HG03103 (cell line): ENCODE measurements at regions not wholly inside any gene's neighbourhood (a gene's known extent, or its start where the extent isn't known, plus 50 kb on each side); places are given as distances from the start of the nearest gene placed in this dataset.

ENCODE experiments used
- ATAC-seq: cut with Tn5 transposase; IDR thresholded peaks from one replicate; pipeline ENCODE4 v1.9.1; 2021; ENCODE audit warnings: low read depth; ENCODE audit not compliant: unreplicated experiment

GRCh38 chr7:10211016-10211415 lies 762.7 kb upstream of the PHF14 start:
- no peak for ATAC-seq

- ATAC-seq: no peak
Measured at GRCh38 chr7:10211861-10212260, 761.8 kb upstream of the PHF14 start.

GRCh38 chr7:10212649-10213048 lies 761.0 kb upstream of the PHF14 start:
- ATAC-seq: no peak

DNA sequence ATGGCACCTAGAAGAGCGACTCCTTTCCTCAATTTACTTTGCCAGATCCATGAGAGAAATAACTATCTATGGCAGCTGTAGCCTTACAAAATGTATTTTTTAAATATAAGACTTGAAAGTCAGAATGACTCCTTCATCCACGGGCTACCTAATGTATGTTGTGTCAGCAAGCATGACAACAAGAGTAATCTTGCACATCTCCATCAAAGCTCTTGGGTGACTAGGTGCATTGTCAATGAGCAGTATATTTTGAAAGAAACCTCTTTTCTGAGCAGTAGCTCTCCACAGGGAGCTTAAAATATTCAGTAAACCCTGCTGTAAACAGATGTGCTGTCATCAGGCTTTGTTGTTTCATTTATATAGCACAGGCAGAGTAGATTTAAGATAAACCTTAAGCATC lies 757.2 kb upstream of the PHF14 start:
- ATAC-seq: no peak

DNA sequence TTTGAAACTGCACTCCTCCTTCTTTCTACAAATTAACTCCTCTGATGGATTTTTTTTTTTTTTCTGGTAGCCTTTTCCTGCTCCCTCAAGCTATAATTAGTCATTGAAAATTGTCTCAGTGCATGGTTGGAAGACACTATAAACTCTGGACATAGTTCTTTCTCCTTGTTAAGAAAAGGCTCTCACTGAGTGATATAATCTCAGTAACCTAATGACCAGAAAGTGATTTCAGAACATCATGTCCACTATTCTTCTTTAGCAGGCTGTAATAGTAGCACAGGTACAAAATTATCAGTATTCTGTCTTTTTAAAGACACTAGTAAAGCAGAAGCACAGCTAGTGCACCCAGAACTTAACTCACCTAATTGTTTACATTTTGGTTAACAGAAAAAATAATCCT lies 752.6 kb upstream of the PHF14 start:
- no peak for ATAC-seq

GRCh38 chr7:10222976-10223375 lies 750.7 kb upstream of the PHF14 start:
- ATAC-seq: no peak

DNA sequence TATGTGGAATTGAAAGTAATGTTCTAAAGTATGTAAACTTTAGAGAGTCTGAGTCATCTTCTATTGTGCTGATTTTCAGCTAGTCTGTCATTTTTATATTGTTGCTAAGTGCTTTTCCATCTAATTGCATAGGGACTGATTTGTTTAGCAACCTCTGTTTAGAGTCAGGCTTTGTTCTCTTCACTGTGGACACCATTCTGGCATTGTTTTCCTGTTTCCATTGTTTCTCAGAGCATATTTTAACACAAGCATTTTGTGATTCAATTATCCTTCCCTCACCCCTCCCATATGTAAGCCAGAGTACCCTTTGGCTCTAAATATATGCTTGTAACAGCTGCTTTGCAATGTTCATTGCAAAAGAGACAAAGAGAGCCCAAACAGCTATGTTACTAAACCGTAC lies 748.4 kb upstream of the PHF14 start:
- ATAC-seq: no peak

GRCh38 chr7:10237306-10237705 lies 736.4 kb upstream of the PHF14 start:
- ATAC-seq: no peak

DNA sequence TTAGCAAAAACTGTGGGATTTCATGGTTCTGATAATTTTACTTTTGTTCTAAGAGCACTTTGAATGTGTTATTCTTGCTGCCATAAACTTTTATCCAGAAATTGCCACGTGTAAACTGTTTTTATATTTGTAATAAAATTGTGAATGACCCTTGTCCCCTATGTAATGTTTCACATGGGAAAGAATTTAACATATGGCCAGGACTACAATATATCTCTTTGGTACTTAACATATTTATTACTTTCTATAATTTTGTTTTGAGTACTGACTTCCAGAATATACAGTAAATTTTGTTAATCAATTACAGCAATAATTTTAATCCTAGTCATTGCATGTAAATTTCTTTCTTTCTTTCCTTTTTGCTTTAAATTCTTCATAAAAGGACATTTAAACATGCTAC lies 735.0 kb upstream of the PHF14 start:
- ATAC-seq: no peak

- no peak for ATAC-seq
Measured at GRCh38 chr7:10239695-10240345, 733.9 kb upstream of the PHF14 start.

GRCh38 chr7:10245406-10245805 lies 728.3 kb upstream of the PHF14 start:
- no peak for ATAC-seq

DNA sequence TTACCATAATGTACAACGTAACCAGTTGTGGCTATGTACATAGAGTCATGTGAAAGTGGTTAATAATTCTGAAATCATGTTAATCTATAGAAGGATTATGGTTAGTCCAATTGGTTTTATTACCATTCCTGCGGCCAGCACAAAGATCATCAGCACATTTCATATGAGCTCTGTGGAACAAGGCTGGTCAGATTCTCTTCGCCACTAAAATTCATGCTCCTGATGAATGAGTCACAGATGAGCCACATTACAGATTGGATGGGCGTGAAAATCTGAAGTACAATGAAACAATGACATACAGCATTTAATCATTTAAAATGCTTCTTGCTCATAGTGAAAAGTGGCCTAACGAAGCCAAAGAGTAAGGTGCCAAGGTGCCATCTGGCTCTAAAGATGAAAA lies 716.2 kb upstream of the PHF14 start:
- ATAC-seq: no peak

DNA sequence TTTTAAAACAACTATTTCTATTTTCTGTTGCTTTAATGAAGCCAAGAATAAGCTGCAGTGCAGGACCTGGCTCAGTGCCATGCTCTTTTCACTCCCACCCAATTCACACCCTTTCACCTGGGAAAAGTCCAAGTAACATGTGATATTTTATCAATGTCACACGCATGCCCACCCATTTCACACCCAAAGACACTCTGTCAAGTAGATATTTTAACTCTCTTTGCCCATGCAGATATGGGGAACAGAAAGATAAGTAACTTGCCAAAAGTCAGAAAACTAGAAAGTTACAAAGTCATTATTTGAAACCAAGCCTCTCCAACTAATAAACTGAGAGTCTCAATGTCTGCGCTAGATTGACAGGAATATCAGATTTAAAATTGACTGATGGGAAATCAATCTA lies 706.7 kb upstream of the PHF14 start:
- no peak for ATAC-seq

DNA sequence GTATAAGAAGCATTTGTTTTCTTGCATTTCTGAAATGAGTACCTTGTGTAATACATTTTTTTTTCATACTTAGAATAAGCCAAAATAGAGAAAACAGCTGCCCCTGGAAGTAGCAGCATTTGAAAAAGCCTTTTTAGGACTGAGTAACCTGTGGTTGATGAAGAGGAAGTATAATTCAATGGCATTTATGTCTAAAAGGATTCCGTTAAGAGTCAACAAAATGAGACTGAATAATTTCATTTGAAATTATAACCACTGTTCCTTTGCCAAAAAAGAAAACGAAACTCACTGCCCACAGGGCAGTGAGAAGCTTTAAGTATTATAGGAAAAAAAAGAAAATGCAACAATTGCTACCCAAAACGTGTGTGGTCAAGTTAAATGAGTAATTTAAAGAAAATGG lies 705.6 kb upstream of the PHF14 start:
- no peak for ATAC-seq

DNA sequence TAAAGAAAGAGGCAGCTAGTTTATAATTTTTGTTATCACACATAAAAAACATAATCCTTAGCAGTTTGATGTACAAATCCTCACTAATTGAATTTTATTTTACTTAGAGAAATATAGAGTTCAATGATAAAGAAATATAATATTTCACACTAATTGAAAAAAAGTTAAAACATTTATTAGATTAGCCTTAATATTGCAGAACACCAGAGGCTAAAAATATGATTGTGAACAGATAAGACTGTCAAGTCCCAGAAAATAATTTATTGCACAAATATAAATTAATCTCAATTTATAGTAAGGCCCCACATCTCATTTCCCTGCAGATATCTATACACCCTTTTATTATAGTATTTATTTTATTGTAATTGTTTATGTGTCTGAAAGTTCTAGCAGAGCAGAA lies 690.8 kb upstream of the PHF14 start:
- no peak for ATAC-seq

- no peak for ATAC-seq
Measured at GRCh38 chr7:10284001-10284400, 689.7 kb upstream of the PHF14 start.

DNA sequence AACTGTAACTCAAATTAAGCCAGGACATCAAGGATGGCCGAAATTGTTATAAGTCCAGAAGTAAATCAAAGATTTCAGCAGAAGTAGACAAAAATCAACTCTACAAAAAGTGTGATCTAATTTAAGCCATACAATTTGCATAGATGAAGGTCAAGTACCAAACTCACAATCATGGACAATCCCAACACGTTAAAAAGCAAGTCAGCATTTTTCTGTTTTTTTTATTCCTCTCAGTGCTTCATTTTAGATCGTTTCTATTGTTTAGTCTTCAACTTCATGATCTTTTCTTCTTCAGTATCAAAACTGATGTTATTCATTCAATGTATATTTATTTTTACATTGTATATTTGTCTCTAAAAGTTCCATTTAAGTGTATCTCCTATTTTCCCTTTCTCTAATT lies 674.3 kb upstream of the PHF14 start:
- no peak for ATAC-seq

- ATAC-seq: no peak
Measured at GRCh38 chr7:10300577-10300976, 673.1 kb upstream of the PHF14 start.

DNA sequence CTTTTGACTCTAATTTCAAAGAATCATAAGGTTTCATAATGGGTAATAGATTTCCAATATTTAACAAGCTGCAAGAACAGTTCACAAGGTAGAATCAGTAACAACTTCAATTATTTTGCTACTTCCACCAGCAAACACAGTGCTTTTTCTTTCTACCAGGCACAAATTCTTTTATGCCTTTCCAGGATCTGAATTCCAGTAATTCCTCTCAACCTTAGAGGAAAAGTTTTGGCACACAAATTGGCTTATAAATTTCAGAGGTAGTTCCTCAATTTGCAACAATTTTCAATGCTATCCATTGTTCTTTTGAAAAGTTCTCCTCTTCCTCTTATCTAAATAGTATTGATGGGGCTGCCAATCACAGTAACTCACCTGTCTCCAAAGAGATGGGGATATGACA lies 665.4 kb upstream of the PHF14 start:
- no peak for ATAC-seq

DNA sequence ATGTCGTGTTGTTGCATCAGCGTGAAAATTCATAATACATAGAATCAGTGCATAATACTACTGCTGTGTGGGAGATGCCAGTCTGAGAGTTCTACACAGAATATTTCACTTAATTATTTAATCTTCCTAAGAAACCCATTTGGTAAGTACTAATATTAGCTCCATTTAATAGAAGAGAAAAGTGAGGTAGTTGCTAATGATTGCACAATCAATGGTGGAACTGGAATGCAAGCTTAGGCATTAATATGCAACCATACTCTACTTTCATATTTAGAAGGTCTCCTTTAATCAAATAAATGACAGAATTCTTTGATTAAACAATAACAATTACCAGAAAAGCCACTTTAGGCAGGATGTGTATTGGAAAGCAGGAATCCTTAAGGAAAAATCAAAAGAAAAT lies 660.7 kb upstream of the PHF14 start:
- no peak for ATAC-seq

DNA sequence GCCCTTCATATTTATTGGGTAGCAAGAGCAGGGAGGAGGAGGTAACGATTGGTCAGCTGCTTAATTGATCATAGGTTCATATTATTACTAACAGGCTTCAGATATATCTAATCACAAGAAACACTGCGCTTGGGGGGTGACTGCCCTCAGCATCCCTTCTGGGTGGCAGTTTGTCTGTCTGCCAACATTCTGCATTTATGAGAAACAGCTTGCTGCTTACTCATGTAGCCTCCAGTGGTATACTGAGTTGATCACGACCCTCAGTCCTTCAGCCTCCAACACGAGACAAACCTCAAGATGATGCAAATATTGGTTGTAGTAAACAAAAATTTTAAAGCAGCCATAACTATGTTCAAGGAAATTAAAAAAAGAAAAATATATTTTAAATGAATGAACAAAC lies 657.8 kb upstream of the PHF14 start:
- no peak for ATAC-seq

DNA sequence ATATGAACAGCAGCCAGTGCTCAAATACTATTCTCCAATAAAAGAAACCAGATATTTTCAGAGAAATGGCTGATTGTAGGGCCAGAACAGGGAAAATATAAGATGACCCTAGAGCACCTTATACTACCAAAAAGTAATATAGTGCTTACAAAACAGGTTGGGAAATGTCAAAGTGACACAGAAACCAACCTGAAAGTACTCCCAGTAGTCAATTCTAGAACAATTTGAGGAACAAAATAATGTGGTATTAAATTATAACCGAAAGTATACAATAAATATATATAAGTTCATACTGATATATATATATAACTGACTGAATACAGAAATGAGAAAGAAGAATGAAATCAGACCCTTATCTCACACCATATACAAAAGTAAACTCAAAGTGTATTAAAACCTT lies 657.2 kb upstream of the PHF14 start:
- ATAC-seq: no peak

- no peak for ATAC-seq
Measured at GRCh38 chr7:10325395-10325794, 648.3 kb upstream of the PHF14 start.
